IMR-90 (cell line): ENCODE measurements at regions not wholly inside any gene's neighbourhood (a gene's known extent, or its start where the extent isn't known, plus 50 kb on each side); places are given as distances from the start of the nearest gene placed in this dataset.

Source experiments
- ATAC-seq: fragments of 200-7000 bp; cut with Tn5 transposase; 2 replicates; pipeline ENCODE4 v1.9.1; 2020; ENCODE audit warnings: low read depth, mild to moderate bottlenecking, moderate library complexity
- BruUV-seq: library from RNA; stranded (reverse); fragments of 400-500 nt; replicated peaks from 2 replicates; lab custom pipeline; 2021; lab: Mats Ljungman, UMichigan
- CTCF ChIA-PET: fragments of 300-600 bp; formaldehyde crosslinking; extraction: SDS; loops from one replicate; lab custom pipeline; 2021; ENCODE audit warnings: antibody characterized with exemption; lab: Yijun Ruan, JAX
- POLR2A ChIA-PET: fragments of 300-600 bp; sonication (Branson Sonifier 250); formaldehyde crosslinking; loops from one replicate; lab custom pipeline; 2022; ENCODE audit warnings: antibody characterized with exemption; ENCODE audit not compliant: unreplicated experiment; lab: Charles Lee
- DNase-seq: peaks from one replicate; pipeline ENCODE4 v3.0.0; 2013
- H2AFZ ChIP-seq: replicated peaks from 2 replicates; pipeline ENCODE3; 2013; ENCODE audit warnings: low read length, mild to moderate bottlenecking; ENCODE audit not compliant: poor library complexity
- H2AK5ac ChIP-seq: 2 replicates; pipeline ENCODE4 v1.6.1; 2013; ENCODE audit warnings: low read depth, low read length, inconsistent platforms
- H2AK9ac ChIP-seq: replicated peaks from 2 replicates; pipeline ENCODE3; 2013; ENCODE audit warnings: mild to moderate bottlenecking, low read depth, low read length, moderate library complexity; ENCODE audit not compliant: poor library complexity
- H2BK120ac ChIP-seq: 2 replicates; pipeline ENCODE4 v1.6.1; 2013; ENCODE audit warnings: low read depth, low read length, inconsistent platforms
- H2BK15ac ChIP-seq: 3 replicates; pipeline ENCODE4 v1.6.1; 2013; ENCODE audit warnings: low read depth, low read length, inconsistent platforms
- H2BK20ac ChIP-seq: 2 replicates; pipeline ENCODE4 v1.6.1; 2013; ENCODE audit warnings: low read depth, mild to moderate bottlenecking, inconsistent platforms, low read length, moderate library complexity
- H2BK5ac ChIP-seq: 2 replicates; pipeline ENCODE4 v1.6.1; 2013; ENCODE audit warnings: mild to moderate bottlenecking, low read depth, low read length, inconsistent platforms; ENCODE audit not compliant: poor library complexity, severe bottlenecking
- H3K14ac ChIP-seq: replicated peaks from 2 replicates; pipeline ENCODE4 v1.6.1; 2013; ENCODE audit warnings: low read depth, low read length, inconsistent platforms
- H3K18ac ChIP-seq: 2 replicates; pipeline ENCODE4 v1.6.1; 2013; ENCODE audit warnings: low read depth, low read length, control low read depth
- H3K23ac ChIP-seq: 2 replicates; pipeline ENCODE4 v1.6.1; 2013; ENCODE audit warnings: low read depth, low read length, inconsistent platforms
- H3K27ac ChIP-seq: 2 replicates; pipeline ENCODE4 v1.5.1; 2013; ENCODE audit warnings: mild to moderate bottlenecking, control low read depth, low read length; ENCODE audit not compliant: insufficient read depth
- H3K27me3 ChIP-seq: 2 replicates; pipeline ENCODE4 v1.6.1; 2013; ENCODE audit warnings: low read length; ENCODE audit not compliant: control insufficient read depth, insufficient read depth
- H3K36me3 ChIP-seq: 2 replicates; pipeline ENCODE4 v1.6.1; 2013; ENCODE audit warnings: low read length, mixed read lengths; ENCODE audit not compliant: control insufficient read depth, insufficient read depth
- H3K4ac ChIP-seq: 2 replicates; pipeline ENCODE4 v1.6.1; 2013; ENCODE audit warnings: low read depth, low read length, inconsistent platforms
- H3K4me1 ChIP-seq: 2 replicates; pipeline ENCODE4 v1.6.1; 2013; ENCODE audit warnings: low read length, mixed read lengths; ENCODE audit not compliant: control insufficient read depth, insufficient read depth
- H3K4me2 ChIP-seq: 2 replicates; pipeline ENCODE4 v1.6.1; 2013; ENCODE audit warnings: low read depth, mild to moderate bottlenecking, control low read depth, low read length, moderate library complexity
- H3K4me3 ChIP-seq: 2 replicates; pipeline ENCODE4 v1.5.1; 2013; ENCODE audit warnings: low read depth, mild to moderate bottlenecking, control low read depth, low read length, moderate library complexity; ENCODE audit not compliant: insufficient read depth
- H3K56ac ChIP-seq: 2 replicates; pipeline ENCODE4 v1.6.1; 2013; ENCODE audit warnings: low read length, inconsistent platforms; ENCODE audit not compliant: insufficient read depth; ENCODE audit errors: extremely low read depth
- H3K79me1 ChIP-seq, 2 experiments: 2 replicates each; pipeline ENCODE4 v1.6.1; 2013; ENCODE audit warnings: low read length in 2 of 2, inconsistent platforms in 1 of 2, low read depth in 1 of 2
- H3K9ac ChIP-seq: 2 replicates; pipeline ENCODE4 v1.6.1; 2013; ENCODE audit warnings: low read depth, low read length, control low read depth
- H3K9me1 ChIP-seq: 2 replicates; pipeline ENCODE4 v1.6.1; 2013; ENCODE audit warnings: low read length, inconsistent platforms; ENCODE audit not compliant: insufficient read depth
- H3K9me3 ChIP-seq: 2 replicates; pipeline ENCODE4 v1.6.1; 2013; ENCODE audit warnings: low read length; ENCODE audit not compliant: control insufficient read depth, insufficient read depth
- H4K20me1 ChIP-seq: 2 replicates; pipeline ENCODE4 v1.6.1; 2013; ENCODE audit warnings: low read length, inconsistent platforms; ENCODE audit not compliant: insufficient read depth
- H4K5ac ChIP-seq: 2 replicates; pipeline ENCODE4 v1.6.1; 2013; ENCODE audit warnings: mild to moderate bottlenecking, low read depth, low read length, control low read depth
- H4K8ac ChIP-seq, 2 experiments: 2 replicates each; pipeline ENCODE4 v1.6.1; 2013; ENCODE audit warnings: low read depth in 2 of 2, low read length in 2 of 2, control low read depth in 1 of 2, inconsistent platforms in 1 of 2
- H4K91ac ChIP-seq: 2 replicates; pipeline ENCODE4 v1.6.1; 2013; ENCODE audit warnings: low read depth, low read length, inconsistent platforms; ENCODE audit not compliant: insufficient read depth
- CHD1 ChIP-seq: IDR thresholded peaks from 2 replicates; pipeline ENCODE4 v1.6.1; 2012; ENCODE audit warnings: low read depth, low read length, improper control_type of control experiment
- MAFK ChIP-seq: IDR thresholded peaks from 2 replicates; pipeline ENCODE4 v1.6.1; 2012; ENCODE audit warnings: low read depth, low read length, improper control_type of control experiment
- MAZ ChIP-seq: IDR thresholded peaks from 2 replicates; pipeline ENCODE4 v1.6.1; 2012; ENCODE audit warnings: low read depth, mild to moderate bottlenecking, low read length, improper control_type of control experiment, moderate library complexity, borderline replicate concordance
- MXI1 ChIP-seq: IDR thresholded peaks from 2 replicates; pipeline ENCODE4 v1.6.1; 2012; ENCODE audit warnings: low read depth, mild to moderate bottlenecking, low read length, moderate library complexity, borderline replicate concordance
- RAD21 ChIP-seq: IDR thresholded peaks from 2 replicates; pipeline ENCODE4 v1.6.1; 2012; ENCODE audit warnings: low read length, improper control_type of control experiment
- RCOR1 ChIP-seq: IDR thresholded peaks from 2 replicates; pipeline ENCODE4 v1.6.1; 2012; ENCODE audit warnings: mild to moderate bottlenecking, low read length, improper control_type of control experiment; ENCODE audit not compliant: insufficient replicate concordance
- RFX5 ChIP-seq: IDR thresholded peaks from 2 replicates; pipeline ENCODE4 v1.8.0; 2012; ENCODE audit warnings: low read depth, mild to moderate bottlenecking, low read length, moderate library complexity
- WGBS, 2 experiments: methylation state at CpG; one replicate each; pipeline versions ENCODE4 v1.1.5 to v1.1.7; 2013; ENCODE audit warnings: missing lambda C conversion rate in 2 of 2; ENCODE audit not compliant: insufficient read length in 1 of 2; ENCODE audit errors: extremely low coverage in 2 of 2; 5-methylcytosine and 5-hydroxymethylcytosine counted together
- dilution Hi-C: fragments of 300-500 bp; cut with HindIII; formaldehyde crosslinking; loops from one replicate; pipeline ENCODE4 v1.14.3; 2018; ENCODE audit warnings: low sequenced_read_pairs; ENCODE audit not compliant: unreplicated experiment
- in situ Hi-C: fragments of 300-500 bp; cut with MboI; formaldehyde crosslinking; loops from 3 replicates; pipeline ENCODE4 v1.14.3; 2019; ENCODE audit warnings: low sequenced_read_pairs, inconsistent platforms, mixed read lengths
- intact Hi-C: fragments of 100-400 bp; cut with micrococcal nuclease; formaldehyde crosslinking; loops from 2 replicates; pipeline ENCODE4 v1.10.0; 2022
- TF ChIP-seq, protein P1 (sequence below): conservative IDR thresholded peaks from 2 replicates; pipeline ENCODE4 v1.5.1; 2012; ENCODE audit warnings: mild to moderate bottlenecking, low read depth, low read length, improper control_type of control experiment

- Histone ChIP-seq H3K9me3 (no peaks in the 10 kb centered on the region; the same call in none of the 2 replicates), H3K4me2 (no peak overlapping the region), H3K4me1 (no peaks in the 10 kb centered on the region), H3K27ac (no peak overlapping the region), H2AFZ (no peak overlapping the region), H2BK5ac (no peak overlapping the region), H2BK120ac (no peak overlapping the region), H3K56ac (no peak overlapping the region), H3K9ac (no peak overlapping the region), H3K9me1 (no peaks in the 10 kb centered on the region), H3K14ac (no peak overlapping the region), H2AK5ac (no peak overlapping the region), H3K4ac (no peak overlapping the region), H4K5ac (no peak overlapping the region), H3K4me3 (no peak overlapping the region), H3K18ac (no peak overlapping the region), H2BK20ac (no peak overlapping the region), H4K91ac (no peak overlapping the region), H4K20me1 (no peaks in the 10 kb centered on the region), H4K8ac (no peak overlapping the region), H2BK15ac (no peak overlapping the region), H2AK9ac (no peak overlapping the region), H3K79me1 (no peaks in the 10 kb centered on the region), H3K36me3 (no peaks in the 10 kb centered on the region), H3K23ac (no peak overlapping the region), H3K27me3 (no peaks in the 10 kb centered on the region)
- DNase-seq, result no peak
- CTCF ChIA-PET, result no interaction called here
- in situ Hi-C loops (no loop called here), intact Hi-C loops (no loop called here), dilution Hi-C loops (no loop called here)
- no peak for TF ChIP-seq RCOR1
- TF ChIP-seq MAFK, result no peak
- TF ChIP-seq RFX5, result no peak
- TF ChIP-seq RAD21, result no peak
- no peak for TF ChIP-seq MAZ
- TF ChIP-seq, protein P1, sequence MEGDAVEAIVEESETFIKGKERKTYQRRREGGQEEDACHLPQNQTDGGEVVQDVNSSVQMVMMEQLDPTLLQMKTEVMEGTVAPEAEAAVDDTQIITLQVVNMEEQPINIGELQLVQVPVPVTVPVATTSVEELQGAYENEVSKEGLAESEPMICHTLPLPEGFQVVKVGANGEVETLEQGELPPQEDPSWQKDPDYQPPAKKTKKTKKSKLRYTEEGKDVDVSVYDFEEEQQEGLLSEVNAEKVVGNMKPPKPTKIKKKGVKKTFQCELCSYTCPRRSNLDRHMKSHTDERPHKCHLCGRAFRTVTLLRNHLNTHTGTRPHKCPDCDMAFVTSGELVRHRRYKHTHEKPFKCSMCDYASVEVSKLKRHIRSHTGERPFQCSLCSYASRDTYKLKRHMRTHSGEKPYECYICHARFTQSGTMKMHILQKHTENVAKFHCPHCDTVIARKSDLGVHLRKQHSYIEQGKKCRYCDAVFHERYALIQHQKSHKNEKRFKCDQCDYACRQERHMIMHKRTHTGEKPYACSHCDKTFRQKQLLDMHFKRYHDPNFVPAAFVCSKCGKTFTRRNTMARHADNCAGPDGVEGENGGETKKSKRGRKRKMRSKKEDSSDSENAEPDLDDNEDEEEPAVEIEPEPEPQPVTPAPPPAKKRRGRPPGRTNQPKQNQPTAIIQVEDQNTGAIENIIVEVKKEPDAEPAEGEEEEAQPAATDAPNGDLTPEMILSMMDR, result no peak
- no peak for TF ChIP-seq CHD1
- TF ChIP-seq MXI1, result no peak
- ATAC-seq, result no peak
- POLR2A ChIA-PET, result no interaction called here
- no TSS peak for BruUV-seq
- WGBS, 2 experiments, result 0% methylated on average over 1 of the region's 19 CpGs; no CpG with 5 or more reads in 1 of the 2 experiments
Observed at GRCh38 chr2:128903637-128904036, 585.0 kb upstream of the HS6ST1 start.
